ENCODE measurements at regions not wholly inside any gene's neighbourhood (a gene's known extent, or its start where the extent isn't known, plus 50 kb on each side); places are given as distances from the start of the nearest gene placed in this dataset.
"Not testable (repeated sequence)": the region's sequence is repeated elsewhere in the genome, so short reads cannot be mapped to it uniquely, and the experiment has no call there.

DNA sequence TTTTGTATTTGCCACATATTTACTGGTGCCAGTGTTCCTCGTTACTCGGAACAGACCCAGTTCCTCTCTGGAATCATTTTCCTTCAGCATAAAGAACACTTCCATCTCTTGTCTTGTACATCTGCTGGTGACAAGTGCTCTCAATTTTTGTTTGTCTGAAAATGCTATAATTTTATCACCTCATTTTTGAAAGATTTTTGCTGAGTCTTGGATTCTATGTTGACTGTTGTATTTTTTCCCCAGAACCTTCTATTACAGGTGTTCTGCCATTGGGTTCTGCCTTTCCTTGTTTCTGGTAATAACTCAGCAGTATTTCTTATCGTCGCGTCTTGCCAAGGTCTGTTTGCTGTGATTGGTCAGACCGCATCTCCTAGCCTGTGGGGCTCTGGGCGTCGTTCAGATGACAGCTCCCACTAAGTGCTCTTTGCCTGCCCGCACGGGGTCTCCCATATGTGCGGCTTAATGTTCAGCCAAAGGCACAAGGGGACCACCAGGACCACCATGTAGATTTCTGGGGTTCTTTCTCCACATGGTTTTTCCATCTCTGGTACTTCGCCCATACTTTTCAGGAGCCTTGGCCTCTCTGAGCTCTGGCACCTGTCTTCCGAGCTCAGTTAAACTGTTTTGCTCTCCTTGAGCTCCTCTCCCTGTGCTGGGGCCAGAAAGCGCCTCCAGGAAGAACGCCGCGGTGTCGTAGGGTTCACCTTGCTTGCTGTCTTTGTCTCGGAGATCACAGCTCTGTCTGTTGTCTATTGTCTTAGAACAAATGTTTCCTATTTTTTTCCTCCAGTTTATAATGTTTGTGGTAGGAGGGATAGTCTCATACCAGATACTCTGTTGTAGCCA lies 80.0 kb downstream of the METRNL start:
- no peak for DNase-seq

DNA sequence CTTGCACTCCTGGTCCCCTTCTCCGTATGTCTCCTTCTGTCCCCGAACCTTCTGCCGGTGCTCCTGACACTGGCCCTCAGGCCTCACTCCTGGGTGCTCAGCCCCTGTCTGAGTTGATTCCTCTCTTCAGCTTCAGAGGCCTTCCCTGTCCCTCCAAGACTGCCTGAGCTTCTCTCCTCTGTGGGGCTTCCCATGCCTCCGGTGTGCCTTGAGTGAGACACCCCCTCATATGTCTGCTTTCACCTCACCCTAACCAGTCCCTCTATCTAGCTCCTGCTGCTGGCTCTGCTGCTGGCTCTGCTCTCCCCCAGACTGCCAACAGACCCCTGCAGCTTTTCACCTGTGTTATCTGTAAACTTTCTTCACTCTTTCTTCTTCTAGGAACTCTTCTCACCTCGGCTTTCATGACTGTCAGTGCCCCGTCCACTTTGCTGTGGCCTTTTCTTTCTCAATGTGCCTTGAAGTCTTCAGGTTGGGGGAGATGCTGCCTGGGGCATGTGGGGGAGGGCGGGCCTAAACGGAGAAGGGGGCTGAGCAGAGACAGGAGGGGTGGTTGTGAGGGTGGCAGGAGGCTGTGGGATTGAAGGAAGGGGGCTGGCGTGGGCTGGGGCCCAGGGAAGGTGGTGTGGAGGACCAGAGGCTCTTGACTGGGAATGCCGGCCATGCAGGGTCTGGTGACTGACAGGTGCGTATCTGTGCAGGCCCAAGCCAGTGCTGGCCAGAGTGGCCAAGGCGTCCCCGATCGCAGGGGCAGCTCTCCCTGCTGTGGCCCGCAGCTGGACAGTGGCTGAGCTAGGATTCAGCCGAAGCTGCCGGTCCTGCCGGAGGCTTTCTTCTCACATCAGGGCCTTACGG lies 81.3 kb downstream of the METRNL start:
- DNase-seq, result no peak

DNA sequence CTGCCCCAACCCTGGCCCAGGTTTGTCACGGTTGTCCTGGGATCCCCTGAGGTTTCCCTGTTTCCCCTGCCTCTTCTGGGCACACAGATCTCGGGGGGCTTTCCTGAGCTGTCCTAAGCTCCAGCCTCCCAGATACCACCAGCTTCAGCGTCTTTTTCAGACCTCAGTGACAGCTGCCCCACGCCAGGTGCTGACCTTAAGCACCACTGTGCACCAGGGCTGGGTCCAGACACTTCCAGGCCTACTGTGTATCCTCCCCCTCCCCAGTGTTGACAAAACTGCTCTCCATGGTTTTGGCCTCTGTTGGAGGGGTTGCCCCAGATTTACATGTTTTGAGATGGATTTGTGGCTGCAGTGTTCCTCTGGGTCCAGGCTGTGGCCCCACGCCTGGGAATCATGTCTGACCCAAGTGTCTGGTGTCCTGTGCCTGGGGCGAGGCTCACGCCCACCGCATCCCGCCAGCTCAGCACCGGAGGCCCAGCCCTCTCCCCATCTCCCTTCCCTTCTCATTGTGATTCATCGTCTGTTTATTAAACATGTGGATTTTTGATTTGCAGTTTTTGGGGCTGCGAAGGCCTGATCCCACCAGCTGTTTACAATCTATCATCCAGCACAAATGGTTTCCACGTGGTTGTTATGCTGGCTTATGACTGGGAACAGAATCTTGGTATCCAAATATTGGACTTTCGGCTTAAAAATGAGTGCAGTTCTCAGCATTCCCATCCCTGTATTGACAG lies 82.1 kb downstream of the METRNL start:
- no peak for DNase-seq

DNA sequence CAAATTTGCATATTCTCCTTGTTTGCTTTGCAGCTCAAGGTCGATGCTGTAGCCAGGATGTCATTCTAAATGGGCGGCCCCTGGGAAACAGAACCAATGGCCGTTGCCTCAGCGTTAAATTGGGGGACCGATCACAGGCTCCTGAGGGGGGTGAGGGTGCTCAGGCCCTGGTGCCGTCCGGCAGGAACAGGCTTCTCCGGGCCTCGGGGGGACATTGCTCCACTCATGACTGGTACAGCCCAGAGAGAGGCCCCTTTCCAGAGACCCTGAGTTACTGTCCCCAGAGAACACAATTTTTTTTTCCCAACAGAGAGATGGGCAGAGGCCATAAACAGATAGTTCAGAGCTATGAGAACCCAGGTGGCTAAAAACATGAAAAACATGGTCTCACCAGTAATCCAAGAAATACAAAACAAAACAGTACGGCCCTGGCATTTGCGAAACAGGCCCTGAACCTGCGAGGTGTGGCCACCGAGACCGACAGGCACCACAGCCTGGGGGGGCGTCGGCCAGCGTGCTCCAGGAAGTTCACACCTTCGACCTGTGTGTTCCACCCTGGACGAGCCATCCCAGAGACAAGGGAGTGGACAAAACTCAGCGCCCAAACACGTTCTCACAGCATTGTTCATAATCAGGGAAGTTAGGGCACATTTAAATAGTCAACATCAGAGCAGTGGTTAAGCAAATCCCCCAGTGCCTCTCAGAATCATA lies 82.8 kb downstream of the METRNL start:
- DNase-seq, result no peak

DNA sequence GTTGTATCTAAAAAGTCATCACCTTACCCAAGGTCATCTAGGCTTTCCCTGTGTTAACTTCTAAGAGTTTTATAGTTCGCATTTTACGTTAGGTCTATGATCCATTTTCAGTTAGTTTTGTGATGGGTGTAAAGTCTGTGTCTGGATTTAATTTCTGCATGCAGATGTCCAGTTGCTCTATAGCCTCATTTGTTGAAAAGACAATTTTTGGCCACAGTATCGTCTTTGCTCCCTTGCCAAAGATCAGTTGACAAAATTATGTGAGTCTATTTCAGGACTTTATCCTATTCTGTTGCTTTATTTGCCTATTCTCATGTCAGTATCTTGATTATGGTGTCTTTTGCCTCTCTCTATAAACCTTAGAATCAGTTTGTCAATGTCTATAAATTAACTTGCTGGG lies 85.1 kb downstream of the METRNL start:
- no peak for DNase-seq

DNA sequence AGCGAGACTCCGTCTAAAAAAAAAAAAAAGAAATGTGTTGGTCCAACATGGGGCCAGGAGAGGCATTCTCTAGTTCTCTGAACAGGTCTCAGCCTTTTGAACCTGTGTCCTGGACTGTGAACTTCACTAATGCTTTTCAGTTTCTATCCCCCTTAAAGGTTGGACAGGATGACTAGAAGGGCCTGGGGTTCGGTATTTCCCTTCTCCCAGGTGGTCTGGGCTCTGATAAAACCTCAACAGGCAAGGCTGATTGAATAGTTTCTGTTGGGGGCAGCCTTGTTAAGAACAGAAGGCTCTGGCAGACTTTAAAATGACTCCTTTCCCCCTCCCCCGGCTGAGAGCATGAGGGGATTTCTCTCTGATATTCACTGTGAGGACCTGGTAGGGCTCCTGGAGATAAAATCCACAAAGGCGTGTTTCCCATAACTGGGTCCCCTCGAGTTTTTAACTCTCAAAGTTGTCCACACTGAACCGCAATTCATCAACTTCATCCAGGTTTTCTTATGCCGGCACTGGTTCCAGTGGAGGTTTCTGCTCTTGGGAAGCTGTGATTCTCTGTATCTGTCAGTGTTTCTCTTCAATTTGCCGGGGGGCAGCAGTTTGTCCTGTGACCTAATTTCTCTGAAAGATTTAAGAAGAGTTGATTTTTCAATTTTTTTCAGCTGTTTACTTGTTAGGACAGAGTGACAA lies 91.3 kb downstream of the METRNL start:
- DNase-seq, result no peak

DNA sequence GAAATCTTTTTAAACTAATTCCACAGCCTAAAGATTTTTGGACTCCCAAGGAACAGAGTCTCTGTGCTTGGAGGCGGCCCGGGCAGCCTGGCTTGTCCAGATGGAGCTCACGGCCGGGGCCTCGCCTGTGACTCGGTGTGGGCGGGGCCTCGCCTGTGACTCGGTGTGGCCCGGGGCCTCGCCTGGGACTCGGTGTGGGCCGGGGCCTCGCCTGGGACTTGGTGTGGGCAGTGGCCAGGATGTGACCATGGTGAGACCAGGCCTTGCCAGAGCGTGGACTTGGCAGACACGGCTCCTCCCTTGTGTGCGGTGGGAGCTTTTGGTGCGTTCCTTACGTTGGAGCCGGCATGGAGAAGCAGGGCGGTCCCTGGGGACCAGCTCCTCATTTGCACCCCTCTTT lies 92.3 kb downstream of the METRNL start:
- no peak for DNase-seq

DNA sequence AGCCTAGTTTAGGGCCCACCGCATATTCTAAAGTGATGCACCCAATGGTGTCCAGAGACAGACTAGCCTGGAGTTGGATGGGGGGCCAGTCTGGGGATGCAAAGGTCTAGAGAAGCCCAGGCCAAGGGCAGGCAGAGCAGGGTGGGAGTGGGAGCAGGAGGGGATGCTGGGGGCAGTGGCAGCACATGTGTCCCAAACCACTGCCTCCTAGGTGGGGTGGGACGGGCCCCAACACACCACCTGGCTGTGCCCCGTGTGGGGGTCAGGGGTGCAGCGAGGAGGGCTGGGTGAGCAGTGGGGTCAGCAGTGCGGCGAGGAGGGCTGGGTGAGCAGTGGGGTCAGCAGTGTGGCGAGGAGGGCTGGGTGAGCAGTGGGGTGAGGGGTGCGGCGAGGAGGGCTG lies 92.7 kb downstream of the METRNL start:
- DNase-seq, result not testable (repeated sequence)

DNA sequence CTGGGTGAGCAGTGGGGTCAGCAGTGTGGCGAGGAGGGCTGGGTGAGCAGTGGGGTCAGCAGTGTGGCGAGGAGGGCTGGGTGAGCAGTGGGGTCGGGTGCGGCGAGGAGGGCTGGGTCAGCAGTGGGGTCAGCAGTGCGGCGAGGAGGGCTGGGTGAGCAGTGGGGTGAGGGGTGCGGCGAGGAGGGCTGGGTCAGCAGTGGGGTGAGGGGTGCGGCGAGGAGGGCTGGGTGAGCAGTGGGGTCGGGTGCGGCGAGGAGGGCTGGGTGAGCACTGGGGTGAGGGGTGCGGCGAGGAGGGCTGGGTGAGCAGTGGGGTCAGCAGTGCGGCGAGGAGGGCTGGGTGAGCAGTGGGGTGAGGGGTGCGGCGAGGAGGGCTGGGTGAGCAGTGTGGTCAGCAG lies 93.2 kb downstream of the METRNL start:
- not testable (repeated sequence) for DNase-seq

DNA sequence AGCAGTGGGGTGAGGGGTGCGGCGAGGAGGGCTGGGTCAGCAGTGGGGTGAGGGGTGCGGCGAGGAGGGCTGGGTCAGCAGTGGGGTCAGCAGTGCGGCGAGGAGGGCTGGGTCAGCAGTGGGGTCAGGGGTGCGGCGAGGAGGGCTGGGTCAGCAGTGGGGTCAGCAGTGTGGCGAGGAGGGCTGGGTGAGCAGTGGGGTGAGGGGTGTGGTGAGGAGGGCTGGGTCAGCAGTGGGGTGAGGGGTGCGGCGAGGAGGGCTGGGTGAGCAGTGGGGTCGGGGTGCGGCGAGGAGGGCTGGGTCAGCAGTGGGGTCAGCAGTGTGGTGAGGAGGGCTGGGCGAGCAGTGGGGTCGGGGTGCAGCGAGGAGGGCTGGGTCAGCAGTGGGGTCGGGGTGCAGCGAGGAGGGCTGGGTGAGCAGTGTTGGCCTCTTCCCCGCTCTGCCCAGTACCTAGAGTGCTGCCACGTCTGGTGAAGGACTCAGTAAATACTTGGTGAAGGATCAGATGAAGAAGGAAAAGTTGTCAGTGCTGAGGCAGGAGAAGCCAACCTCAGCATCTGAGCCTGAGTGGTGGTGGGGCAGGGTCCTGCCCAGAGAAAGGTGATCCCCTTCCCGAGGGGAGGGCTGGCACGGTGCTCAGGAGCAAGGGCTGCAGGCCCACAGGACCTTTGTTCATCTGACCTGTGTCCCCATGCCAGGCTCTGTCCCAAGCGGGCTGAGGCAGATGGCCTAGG lies 93.9 kb downstream of the METRNL start:
- not testable (repeated sequence) for DNase-seq

DNA sequence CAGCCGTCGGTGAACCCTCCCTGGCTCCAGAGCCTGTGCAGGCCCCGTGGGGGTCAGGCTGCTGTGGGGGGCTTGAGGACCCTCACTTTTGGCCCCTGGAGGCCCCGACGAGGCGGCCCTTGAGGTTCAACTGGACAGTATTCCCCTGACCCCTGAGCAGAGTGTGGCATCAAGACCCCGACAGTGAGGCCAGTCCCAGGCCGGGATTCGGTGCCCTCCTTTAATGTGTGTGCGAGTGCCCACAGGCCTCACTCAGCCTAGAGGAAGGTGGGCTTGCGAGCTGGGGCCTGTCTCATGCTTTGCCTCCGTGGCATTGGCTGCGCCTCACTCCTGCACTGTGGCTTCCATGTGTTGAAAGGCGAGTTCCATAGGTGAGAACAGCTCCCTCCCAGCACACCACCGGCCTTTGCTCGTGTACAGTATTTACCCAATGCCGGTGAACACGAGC lies 94.5 kb downstream of the METRNL start:
- no peak for DNase-seq

DNA sequence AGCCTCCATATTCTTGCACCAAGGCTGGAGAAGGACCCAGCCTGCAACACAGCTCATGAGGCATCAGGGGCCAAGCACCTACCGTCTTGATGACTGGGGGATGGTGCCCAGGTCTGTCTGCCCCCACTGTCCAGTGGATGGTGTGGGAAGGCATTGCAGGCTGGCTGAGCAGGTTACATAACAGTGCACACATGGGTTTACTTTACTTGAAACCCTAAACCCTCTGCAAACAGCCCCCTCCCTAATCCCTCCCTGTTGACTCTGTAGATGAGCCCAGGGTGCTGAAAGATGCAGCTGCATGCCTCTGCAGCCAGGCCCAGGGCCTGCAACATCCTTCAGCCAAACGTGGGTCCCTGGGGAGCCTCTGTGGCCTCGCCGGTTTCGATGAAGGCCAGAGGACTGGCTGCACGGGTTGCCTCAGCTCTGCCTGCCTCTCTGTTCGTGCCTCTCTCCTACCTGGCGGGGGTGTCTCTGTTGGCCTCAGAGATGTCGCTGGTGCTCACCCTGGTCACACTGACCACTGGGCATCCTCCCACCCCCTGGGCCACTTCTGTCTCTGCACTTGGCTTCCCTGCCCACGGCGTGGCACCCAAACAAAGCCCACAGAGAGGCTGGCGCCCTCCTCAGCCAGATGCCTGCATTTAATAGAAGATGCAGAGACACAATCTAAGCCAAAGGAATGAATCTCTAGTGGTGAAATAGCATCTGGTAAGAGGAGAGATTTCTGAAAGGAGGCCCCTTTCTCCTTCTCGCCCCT lies 95.1 kb downstream of the METRNL start:
- DNase-seq, result no peak

DNA sequence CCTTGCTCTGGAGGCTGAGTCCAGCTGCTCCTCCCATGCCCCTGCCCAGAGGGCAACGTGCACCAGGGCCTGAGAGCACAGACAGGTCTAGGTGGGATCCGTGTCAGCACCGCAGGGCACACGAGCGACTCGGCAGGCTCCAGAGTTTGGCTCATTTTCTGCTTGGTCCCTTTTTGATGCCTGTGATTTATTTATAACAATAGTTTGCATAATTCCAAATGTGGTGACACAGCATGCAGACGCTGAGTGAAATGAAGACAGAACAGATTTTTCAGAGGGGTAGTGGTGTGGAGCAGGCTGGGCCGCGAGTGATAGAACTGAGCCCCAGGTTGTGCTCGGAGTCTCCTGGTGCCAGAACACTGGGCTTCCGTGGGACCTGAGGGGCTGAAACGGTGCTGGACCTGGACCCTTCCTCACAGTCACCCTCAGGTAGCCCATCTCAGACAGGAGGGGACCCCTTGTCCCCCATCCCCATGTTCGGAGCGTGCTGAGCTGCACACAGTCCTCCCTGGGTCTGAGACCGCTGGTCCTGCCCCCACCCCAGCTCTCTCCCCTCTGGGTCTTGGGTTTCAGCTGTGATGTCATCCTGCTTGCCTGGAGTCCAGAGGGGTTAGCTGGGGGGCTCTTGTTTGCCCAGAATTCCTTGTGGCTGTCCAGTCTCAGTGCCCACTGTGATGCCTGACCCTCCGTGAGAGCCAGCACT lies 95.9 kb downstream of the METRNL start:
- DNase-seq, result no peak

DNA sequence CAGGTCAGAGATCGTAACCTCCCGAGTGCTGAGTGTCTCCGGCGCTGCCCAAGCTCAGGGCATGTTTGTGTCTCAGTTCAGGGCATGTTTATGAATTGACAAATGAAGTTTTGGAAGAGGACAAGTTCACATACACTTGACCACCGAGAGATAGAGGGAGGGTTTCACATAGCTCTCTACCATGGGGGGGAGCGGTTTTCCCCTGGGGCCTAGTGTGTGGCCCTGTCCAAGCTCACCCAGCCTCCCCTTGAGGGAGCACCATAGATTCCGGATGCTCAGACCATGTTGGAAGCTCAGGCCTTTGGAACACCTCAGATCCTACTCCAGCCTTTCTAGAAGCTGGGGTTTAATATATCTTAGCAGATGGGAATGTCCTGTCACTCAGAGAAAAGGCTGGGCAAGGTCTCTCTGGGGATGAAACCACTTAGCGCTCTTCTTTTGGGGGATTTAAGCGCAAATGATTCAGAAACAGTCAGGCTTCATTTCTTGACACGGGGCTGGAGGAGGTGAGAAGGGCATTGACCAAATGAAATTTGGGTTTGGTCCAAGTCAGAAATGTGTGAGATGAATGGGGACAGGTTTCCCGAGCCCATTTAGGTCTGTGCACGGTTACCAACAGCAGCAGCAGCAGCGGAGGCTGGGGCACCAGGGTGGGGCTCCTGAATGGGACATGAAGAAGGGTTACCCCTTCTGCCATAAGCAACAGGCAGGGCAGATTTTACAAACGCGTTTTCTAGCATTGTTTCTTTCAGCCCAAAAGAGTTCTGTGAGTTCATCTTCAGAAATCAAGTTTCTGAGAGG lies 96.6 kb downstream of the METRNL start:
- no peak for DNase-seq

DNA sequence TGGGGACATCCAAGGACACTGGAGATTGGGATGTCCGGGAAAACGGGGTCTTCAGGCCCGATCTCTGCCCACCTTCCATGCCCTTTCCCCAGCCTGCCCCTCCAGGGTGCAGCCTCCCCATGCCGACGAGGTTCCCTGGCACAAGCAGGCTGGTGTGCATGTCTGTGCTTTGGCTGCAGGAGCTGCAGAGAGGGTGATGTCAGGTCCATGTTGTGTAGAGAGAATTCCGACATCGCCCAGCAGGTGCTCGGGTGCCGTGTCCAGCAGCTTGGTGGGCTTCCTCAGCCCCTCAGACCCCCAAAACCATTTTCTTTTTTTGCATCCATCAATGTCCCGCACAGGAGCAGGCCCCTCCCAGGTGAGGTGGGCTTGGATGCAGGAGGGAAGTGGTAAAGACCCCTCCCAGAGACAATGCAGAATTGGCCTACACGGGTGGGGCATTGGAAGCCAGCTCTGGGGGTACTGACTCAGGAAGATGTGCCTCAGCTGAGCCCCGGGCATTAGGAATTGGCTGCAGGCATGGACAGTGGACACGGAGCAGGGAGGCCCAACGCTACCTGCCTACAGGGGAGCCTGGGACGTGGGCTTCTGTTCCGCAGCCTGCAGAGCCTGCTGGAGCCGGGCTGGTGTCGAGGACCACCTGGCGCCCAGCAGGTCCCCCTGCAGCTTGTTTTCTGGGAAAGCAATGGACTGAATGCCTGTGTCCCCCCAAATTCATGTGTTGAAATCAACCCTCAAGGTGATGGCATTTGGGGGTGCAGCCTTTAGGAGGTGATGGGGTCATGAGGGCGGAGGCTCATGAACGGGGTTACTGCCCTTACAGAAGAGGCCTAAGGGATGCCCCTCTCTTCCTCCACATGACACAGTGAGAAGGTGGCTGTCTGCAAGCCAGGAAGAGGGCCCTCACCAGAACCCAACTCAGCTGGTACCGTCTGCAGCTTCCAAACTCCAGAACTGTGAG lies 97.5 kb downstream of the METRNL start:
- DNase-seq, result no peak

DNA sequence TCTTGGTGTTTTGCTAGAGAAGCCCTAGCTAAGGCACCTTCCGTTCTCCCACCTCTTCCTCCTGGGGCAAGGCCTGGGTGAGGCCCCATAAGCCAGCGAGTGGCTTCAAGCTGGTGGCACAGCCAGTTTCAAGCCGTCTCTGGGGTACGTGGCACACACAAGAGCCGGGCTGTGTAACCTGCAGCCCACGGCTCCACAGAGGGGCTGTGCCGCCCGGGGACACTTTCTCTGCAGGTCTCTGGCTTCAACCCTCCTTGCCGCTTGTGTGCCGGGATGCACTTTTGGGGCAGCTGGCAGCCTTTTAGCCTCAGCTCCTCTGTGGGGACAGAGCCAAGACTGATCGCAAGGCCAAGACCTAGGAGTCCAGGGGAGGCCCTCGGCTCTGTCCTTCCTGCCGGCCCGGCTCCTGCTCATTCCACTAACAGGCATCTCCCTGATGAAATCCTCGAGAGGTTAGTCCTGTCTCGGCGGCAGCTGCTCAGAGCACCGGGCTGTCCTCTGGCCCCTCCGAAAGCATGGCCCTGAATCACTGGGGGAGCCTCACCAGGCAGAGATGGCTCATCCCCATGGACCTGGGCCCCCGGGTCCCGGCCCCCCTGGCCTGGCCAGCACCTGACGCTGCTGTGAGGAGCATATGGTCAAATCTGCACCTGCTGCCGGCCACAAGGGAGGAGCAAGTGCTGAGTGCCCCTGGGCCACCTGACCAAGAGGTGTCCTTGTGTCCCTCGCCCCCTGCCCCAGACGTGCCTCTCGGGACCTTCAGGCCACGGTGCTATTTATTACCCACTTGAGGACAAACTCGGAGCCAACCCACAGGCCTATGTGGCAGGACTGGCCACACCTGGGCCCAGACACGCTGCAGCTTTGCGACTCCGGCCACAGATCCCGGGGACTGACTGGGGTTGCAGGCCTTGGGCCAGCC lies 98.5 kb downstream of the METRNL start:
- no peak for DNase-seq
